Body of pancreas (tissue), 4 donors: ENCODE measurements at regions not wholly inside any gene's neighbourhood (a gene's known extent, or its start where the extent isn't known, plus 50 kb on each side); places are given as distances from the start of the nearest gene placed in this dataset.

ENCODE experiments used
- CTCF ChIP-seq, 7 experiments: fragments of 450-650 bp in 4 of 7; fragments of 200-600 bp in 3 of 7; sonication (generic) in 3 of 7; IDR thresholded peaks; one replicate each; pipeline ENCODE4 v1.5.1; 2016 to 2019; ENCODE audit warnings: antibody characterized with exemption in 7 of 7
- POLR2A ChIP-seq, 3 donors: fragments of 450-650 bp; IDR thresholded peaks; one replicate each; pipeline ENCODE4 v1.6.1; 2016; ENCODE audit warnings: antibody characterized with exemption in 3 of 3, mild to moderate bottlenecking in 2 of 3

- no peak for TF ChIP-seq CTCF (IDR thresholded peaks at IDR 0.05)
- TF ChIP-seq POLR2A (IDR thresholded peaks at IDR 0.05): no peak
Observed at GRCh38 chr13:40273253-40274025, 393.0 kb downstream of the FOXO1 start.
